ENCODE measurements at regions not wholly inside any gene's neighbourhood (a gene's known extent, or its start where the extent isn't known, plus 50 kb on each side); places are given as distances from the start of the nearest gene placed in this dataset.
"Not testable (repeated sequence)": the region's sequence is repeated elsewhere in the genome, so short reads cannot be mapped to it uniquely, and the experiment has no call there.

GRCh38 chrX:1006156-1006730, 206.2 kb downstream of the CRLF2 start:
- DNase-seq (ENCODE audit: low spot score): no peak
- H3K27ac ChIP-seq: no peak overlapping the region
- TF ChIP-seq CTCF (IDR thresholded peaks at IDR 0.05): no peak
- H3K4me3 ChIP-seq: no peak overlapping the region

- DNase-seq (ENCODE audit: low spot score): no peak
- no peak for TF ChIP-seq CTCF (IDR thresholded peaks at IDR 0.05)
- H3K4me3 ChIP-seq: no peak overlapping the region
- H3K27ac ChIP-seq: no peak overlapping the region
These were observed 209.8 kb downstream of the CRLF2 start for GRCh38 chrX:1002611-1003010.

GRCh38 chrX:997631-998137, 214.8 kb downstream of the CRLF2 start:
- Histone ChIP-seq H3K4me3 (no peak overlapping the region), H3K27ac (no peak overlapping the region)
- DNase-seq (ENCODE audit: low spot score): no peak
- no peak for TF ChIP-seq CTCF (IDR thresholded peaks at IDR 0.05)

GRCh38 chrX:994780-995179, 217.7 kb downstream of the CRLF2 start:
- no peak for DNase-seq (ENCODE audit: low spot score)
- Histone ChIP-seq H3K4me3 (no peak overlapping the region), H3K27ac (no peak overlapping the region)
- no peak for TF ChIP-seq CTCF (IDR thresholded peaks at IDR 0.05)

- peak; percentile 87 for DNase-seq (ENCODE audit: low spot score)
- Histone ChIP-seq H3K27ac (peak overlapping the region in 1 of 2 donors; percentile 41), H3K4me3 (peak overlapping the region; percentile 61)
- no peak for TF ChIP-seq CTCF (IDR thresholded peaks at IDR 0.05)
These were observed 222.4 kb downstream of the CRLF2 start for GRCh38 chrX:989959-990510.

- not testable (repeated sequence) for H3K4me3 ChIP-seq; DNase-seq (ENCODE audit: low spot score); H3K27ac ChIP-seq
These were observed 223.9 kb downstream of the CRLF2 start for GRCh38 chrX:988530-988929.

- Histone ChIP-seq H3K27ac (no peak overlapping the region), H3K4me3 (no peak overlapping the region)
- DNase-seq (ENCODE audit: low spot score): no peak
- TF ChIP-seq CTCF (IDR thresholded peaks at IDR 0.05): no peak
These were observed 230.4 kb downstream of the CRLF2 start for GRCh38 chrX:981791-982626.

All from coronary artery (tissue), 2 donors.